ENCODE measurements at regions not wholly inside any gene's neighbourhood (a gene's known extent, or its start where the extent isn't known, plus 50 kb on each side); places are given as distances from the start of the nearest gene placed in this dataset.

- TF ChIP-seq, protein P1, sequence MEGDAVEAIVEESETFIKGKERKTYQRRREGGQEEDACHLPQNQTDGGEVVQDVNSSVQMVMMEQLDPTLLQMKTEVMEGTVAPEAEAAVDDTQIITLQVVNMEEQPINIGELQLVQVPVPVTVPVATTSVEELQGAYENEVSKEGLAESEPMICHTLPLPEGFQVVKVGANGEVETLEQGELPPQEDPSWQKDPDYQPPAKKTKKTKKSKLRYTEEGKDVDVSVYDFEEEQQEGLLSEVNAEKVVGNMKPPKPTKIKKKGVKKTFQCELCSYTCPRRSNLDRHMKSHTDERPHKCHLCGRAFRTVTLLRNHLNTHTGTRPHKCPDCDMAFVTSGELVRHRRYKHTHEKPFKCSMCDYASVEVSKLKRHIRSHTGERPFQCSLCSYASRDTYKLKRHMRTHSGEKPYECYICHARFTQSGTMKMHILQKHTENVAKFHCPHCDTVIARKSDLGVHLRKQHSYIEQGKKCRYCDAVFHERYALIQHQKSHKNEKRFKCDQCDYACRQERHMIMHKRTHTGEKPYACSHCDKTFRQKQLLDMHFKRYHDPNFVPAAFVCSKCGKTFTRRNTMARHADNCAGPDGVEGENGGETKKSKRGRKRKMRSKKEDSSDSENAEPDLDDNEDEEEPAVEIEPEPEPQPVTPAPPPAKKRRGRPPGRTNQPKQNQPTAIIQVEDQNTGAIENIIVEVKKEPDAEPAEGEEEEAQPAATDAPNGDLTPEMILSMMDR (conservative IDR thresholded peaks at IDR 0.05; ENCODE audit: low read length), result no peak
- TF ChIP-seq EZH2phosphoT487 (IDR thresholded peaks at IDR 0.05; ENCODE audit: borderline replicate concordance, low read depth, low read length), result no peak
Measured at GRCh38 chr5:4093970-4094369, 498.3 kb downstream of the IRX1 start.

All from OCI-LY7 (cell line).